GM18505 (cell line): ENCODE measurements at regions not wholly inside any gene's neighbourhood (a gene's known extent, or its start where the extent isn't known, plus 50 kb on each side); places are given as distances from the start of the nearest gene placed in this dataset.

ENCODE experiments used
- ATAC-seq: cut with Tn5 transposase; IDR thresholded peaks from one replicate; pipeline ENCODE4 v1.9.1; 2021; ENCODE audit not compliant: unreplicated experiment
- POLR2A ChIP-seq: IDR thresholded peaks from 4 replicates; pipeline ENCODE4 v1.6.1; 2011; ENCODE audit warnings: borderline replicate concordance; ENCODE audit not compliant: insufficient read depth, insufficient read length; ENCODE audit errors: extremely low read depth

DNA sequence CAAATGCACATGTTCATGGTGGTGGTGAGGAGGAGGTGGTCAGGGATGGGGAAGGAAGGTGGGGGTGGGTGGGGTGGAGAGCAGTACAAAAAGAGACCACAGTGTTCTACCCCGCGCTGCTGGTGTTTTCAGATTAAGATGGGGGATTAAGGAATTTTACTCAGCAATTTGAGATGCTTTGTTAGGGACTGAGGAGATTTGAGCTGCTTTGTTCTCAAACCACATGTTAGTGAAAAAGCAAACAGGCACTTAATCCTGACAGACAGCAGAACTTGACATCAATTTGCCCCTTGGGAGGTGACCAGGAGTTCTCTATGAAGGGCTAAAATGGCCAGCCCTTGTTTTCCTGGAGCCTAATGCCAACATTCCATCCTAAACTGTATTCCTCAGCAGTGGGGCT, 244.5 kb downstream of the MEIS1 start:
- no peak for TF ChIP-seq POLR2A

DNA sequence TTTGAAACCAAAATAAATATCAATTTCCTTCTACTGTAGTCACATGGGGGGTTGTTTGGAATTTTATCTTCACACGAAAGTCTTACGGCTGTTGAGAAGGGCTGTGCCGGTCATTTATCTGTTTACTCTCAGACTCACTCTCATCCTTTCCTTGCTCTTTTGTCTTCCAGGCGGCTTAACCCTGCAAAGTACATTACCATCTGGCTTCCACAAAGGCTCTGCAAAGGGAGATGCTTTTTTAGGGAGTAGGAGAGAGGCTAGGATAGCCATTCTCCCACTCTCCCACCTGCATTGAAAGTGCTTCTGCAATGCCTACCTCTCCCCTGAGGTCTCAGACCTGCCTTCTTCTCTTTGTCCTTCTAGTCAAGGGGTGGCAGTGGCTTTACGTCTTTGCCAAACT, 247.6 kb downstream of the MEIS1 start:
- ATAC-seq = no peak
- no peak for TF ChIP-seq POLR2A

More for the DNA sequence above, 244.5 kb downstream of the MEIS1 start:
- ATAC-seq = no peak

DNA sequence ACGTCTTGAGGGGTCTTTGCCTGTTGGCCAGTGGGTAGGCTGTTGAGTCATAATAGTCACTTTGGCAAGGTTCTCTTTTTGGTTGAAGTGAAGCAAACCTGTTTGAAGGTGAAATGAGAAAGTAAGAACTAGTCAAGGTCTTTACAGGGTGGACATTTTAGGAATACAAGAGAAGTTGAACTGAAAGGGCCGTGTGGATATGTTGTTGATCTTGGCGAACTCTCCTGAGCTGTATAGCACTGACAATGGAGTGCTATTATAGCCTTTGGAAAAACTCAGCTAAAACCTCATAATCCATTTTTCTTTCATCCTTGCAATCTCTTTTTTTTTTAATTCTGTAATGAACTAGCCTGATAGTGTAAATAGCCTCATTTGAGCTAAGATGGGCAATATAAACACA, 248.1 kb downstream of the MEIS1 start:
- no peak for ATAC-seq
- TF ChIP-seq POLR2A = no peak

DNA sequence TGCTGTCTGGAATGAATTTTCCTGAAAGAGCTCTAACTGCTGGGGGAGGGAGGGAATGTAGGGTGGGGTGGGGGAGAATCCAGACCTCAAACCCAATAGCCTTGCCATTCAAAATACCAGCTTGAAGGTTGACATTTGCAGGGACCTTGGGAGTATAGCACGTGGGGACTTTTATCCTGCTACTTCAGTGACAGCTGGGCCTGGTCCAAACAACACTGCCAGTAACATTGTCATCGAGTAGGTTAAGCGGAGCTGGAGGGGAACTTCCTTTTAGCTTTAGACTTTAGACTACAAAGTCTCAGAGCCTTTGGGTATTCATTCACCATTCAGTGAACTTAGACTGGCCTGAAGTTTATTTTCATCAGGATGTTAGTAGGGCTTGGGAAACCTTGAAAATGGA, 248.7 kb downstream of the MEIS1 start:
- ATAC-seq = no peak
- no peak for TF ChIP-seq POLR2A

DNA sequence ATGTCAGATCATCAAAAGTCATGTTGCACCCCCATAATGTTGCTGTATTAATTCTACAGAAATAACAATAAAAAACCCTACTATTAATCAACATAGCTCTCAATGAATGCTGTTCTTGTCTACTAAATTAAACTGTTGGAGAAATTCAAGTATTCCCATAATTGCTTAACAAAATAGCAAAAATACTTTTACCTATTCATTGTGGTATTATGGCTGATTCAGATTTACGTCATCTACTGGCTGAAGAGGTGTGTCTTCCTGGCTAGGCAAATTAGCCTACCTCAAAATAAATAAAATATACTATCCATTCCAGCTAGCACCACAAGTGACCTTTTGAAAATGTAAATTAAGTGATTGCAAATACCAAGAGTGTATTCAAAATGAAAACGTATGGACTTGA, 249.4 kb downstream of the MEIS1 start:
- TF ChIP-seq POLR2A = no peak
- ATAC-seq = no peak

DNA sequence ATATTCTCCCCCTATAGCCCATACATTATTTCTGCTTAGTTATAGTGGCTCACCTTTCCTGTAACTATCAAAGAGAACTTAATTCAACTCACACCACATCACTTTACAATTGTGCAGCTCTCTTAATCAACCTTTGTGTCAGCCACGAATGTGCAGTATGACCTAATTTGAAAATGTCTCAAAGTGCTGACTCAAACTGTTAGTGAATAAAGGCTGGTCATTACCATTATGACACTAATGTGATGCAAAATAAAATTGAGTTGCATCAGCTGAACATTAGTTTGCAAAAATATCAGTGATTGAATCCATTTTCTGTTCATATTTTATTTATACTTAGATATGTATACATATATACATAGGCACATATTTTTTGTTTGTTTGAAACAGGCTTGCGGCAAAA, 251.8 kb downstream of the MEIS1 start:
- no peak for ATAC-seq

DNA sequence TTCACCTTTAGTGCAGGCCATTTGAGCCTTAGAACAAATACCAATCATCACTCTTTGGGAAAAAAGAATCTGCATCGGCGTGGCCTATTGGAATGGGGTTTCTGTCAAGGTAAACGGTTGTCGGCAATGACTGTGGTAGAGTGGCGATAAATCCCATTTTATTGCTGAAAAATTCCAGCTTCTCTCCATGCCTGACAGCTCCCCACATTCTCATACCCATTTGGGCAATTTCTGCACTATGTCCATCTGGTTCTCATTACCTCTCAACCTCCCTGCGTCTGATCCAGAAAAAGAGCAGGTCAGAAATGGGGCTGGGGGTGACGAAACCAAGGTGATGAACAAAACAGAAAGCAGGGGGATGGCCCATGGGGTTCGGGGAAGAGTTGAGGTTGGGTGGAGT, 254.0 kb downstream of the MEIS1 start:
- no peak for ATAC-seq
- TF ChIP-seq POLR2A = no peak

More for the DNA sequence above, 251.8 kb downstream of the MEIS1 start:
- TF ChIP-seq POLR2A = no peak

DNA sequence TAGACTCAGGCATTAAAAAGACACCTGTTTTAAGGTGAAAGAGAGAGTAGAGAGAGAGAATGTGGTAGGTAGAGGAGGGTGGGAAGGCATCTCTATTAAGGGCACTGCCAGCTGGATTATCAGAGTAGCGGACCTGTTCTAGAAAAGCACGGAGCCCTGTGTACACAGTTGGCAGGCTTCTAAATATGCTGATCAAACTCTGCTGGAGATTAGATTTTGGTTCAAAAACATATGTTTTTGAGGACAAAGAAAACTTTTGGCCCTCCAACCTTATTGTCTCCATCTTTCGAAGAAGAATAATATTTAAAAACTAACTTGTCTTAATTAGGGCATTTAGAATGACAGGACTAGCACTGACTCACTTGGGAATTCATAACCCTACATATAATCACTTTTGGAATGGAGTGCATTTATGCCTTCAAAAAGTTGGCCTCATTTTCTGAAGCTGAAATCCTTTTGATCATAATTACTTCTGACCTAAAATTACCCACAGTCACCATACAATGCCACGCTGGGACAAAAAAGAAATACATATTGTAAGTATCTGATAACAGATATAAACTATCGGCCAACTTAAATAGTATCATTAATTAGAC, 254.6 kb downstream of the MEIS1 start:
- no peak for TF ChIP-seq POLR2A
- no peak for ATAC-seq

DNA sequence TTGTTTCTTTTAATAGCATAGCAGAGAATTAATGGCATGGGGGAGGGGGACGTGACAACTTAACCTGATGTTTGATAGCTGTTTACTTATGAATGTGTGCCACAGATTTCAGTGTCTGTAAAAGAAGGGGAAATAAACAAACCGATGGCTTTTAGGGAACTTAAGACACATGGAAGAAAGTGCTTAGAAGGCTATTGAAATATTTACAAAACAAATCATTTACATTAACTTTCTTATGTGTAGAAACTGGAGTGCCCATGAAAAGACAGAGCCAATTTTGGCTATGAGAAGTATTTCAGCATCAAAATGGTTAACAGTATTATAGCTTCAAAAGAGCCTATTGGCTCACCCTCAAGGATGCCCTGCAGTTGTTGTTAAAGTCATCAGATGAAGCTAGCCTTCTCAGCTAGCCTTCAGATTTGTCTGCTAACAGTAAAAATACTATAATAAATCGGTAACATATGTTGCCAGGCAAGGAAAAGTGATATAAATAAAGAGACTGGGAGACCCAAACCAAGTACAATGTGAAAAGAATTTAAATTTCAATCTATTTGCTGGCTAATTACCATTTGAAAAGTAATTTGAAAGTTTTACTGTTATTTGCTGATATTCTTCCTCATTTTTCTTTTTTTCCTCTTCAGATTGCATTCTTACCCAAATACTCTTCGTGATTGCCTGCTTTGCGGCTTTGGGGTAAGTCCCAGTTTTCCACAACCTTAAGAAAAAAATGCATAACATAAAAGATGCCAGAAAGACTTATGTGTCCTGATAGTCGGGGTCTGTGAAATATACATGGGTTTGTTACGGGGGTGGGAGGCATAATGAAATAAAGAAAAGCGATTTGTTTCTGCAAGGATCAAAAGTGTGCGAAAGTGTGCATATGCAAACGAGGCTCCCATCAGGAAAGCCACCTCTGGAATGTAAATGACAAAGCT, 256.4 kb downstream of the MEIS1 start:
- ATAC-seq = no peak
- TF ChIP-seq POLR2A = no peak

DNA sequence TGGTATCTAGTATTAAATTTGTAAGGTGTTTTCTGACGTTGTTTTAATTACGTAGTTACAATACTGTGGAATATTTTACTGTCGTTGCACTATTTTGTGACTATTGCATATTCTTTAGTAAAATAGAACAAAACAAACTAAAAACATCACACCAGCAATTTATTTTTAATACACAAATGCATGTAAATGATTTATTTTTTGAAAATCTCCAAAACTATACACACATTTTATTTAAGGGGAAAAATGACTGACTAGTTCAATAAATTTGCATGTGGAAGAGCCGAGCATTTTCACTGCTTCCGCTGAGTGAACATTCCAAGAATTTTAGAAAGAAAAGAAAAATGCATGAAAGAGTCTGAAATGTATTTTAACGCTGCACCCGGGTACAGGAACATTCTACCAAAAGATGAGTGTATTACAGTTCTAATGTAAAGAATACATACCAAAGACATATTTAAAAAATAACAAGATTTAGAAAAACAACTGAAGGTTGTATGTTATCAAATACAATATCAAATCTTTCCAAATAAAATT, 257.7 kb downstream of the MEIS1 start:
- TF ChIP-seq POLR2A = no peak
- ATAC-seq = no peak

DNA sequence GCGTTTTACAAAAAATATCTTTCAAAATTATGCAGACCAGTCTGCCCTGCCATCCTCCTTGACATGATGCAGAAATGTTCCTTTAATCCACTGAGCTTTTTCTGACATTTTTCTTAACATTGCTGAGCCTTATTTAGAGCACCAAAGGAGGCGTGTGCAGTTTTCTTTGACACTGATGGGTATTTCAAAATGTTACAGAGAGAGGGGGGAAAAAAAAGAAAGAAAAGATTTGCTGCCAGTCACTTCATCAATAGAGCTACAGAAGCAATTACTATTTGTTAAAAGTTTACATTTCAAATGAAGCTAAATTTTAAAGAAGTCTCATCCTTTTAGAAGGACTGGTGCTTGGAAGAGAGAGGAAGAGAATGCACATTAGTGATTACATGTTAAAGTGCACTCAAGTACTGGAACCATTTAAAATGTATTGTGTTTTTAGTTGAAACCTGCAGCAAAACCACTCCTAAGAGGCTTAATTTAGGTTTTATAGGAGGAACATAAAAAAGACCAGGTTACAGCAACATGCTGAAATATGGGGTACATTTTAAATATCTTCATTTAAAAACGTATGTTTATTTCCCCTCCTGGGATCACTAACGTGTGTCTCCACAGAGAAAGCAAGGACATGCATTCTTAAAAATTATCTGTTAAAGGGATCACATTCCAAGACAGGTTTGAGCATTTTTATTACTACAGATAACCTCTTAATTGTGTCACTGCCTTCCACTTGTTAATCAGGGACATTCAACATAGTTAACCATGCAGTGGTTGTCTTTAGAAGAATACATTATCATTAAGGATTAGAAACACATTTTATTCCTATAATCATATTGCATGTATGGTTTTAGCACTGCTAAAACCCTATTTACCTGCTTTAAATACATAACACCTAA, 258.4 kb downstream of the MEIS1 start:
- TF ChIP-seq POLR2A = no peak
- ATAC-seq = no peak

DNA sequence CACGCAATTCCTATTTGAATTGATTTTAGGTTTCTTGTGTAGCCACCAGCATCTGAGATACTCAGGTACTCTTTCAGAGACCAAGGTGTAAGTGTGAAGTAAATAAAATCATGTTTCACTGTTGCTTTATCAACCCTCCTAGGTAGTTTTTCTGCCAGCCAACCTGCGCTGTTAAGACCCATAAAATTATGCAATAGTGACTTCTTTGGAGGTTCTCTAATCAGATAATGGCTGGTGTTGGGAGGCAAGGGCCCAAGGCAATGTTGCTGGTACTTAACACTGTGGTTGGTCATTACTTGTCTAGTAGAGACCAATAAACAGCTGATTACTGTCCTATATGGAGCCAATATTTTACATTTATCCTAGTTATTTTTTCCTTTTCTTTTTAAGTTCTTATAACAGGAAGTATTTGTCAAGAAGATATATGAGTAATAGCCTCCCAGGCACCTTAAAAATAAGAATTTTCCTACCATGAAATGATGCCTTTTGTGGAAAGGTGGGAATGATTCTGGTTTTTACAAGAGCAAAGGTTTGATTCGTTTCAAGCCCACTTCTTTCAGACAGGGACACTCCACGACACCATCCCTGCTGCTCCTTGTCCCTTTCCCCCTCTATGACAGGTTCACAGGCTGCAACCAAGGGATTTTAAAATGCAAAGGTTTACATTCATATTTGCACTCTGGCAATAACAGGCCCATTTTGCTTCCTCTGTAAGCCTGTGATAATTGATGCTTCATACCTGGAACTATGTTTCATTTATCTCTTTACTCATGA, 259.3 kb downstream of the MEIS1 start:
- TF ChIP-seq POLR2A = no peak

More for the DNA sequence above, 259.3 kb downstream of the MEIS1 start:
- ATAC-seq = no peak
